Vagina (tissue), 2 donors: ENCODE measurements at regions not wholly inside any gene's neighbourhood (a gene's known extent, or its start where the extent isn't known, plus 50 kb on each side); places are given as distances from the start of the nearest gene placed in this dataset.

Experiments
- DNase-seq, 2 donors: peaks; one replicate each; pipeline ENCODE4 v3.0.0-alpha.2; 2017; ENCODE audit errors: extremely low spot score in 2 of 2
- H3K27ac ChIP-seq: fragments of 200-600 bp; sonication (generic); one replicate; pipeline ENCODE4 v1.5.1; 2019
- H3K27me3 ChIP-seq: fragments of 200-600 bp; sonication (generic); one replicate; pipeline ENCODE4 v1.5.1; 2019
- H3K36me3 ChIP-seq, 2 donors: fragments of 200-600 bp; sonication (generic); one replicate each; pipeline ENCODE4 v1.5.1; 2017 to 2019
- H3K4me1 ChIP-seq: fragments of 200-600 bp; sonication (generic); one replicate; pipeline ENCODE4 v1.5.1; 2019
- H3K4me3 ChIP-seq, 2 donors: fragments of 200-600 bp; sonication (generic); 1 replicate in 1 of 2; 2 replicates in 1 of 2; pipeline ENCODE4 v1.5.1; 2016 to 2019
- H3K9me3 ChIP-seq: fragments of 200-600 bp; sonication (generic); one replicate; pipeline ENCODE4 v1.5.1; 2019
- CTCF ChIP-seq, 3 experiments: fragments of 450-650 bp in 2 of 3; fragments of 200-600 bp in 1 of 3; sonication (generic) in 1 of 3; IDR thresholded peaks; one replicate each; pipeline ENCODE4 v1.5.1; 2017 to 2019; ENCODE audit warnings: antibody characterized with exemption in 3 of 3, mild to moderate bottlenecking in 2 of 3, moderate library complexity in 2 of 3
- POLR2A ChIP-seq, 2 donors: fragments of 450-650 bp; IDR thresholded peaks; one replicate each; pipeline ENCODE4 v1.6.1; 2017; ENCODE audit warnings: antibody characterized with exemption in 2 of 2, mild to moderate bottlenecking in 2 of 2, moderate library complexity in 2 of 2
- POLR2AphosphoS5 ChIP-seq, 2 donors: sonication (generic); formaldehyde crosslinking; IDR thresholded peaks; one replicate each; pipeline ENCODE4 v1.9.0; 2017; ENCODE audit warnings: antibody characterized with exemption in 2 of 2, mild to moderate bottlenecking in 2 of 2, low read depth in 1 of 2; ENCODE audit not compliant: insufficient read depth in 1 of 2
- intact Hi-C: fragments of 100-400 bp; cut with DNase I; formaldehyde crosslinking; loops from one replicate; pipeline ENCODE4 v1.15.1; 2023

- DNase-seq, result no peak
- H3K36me3 ChIP-seq, result no peaks in the 10 kb centered on the region
- H3K27ac ChIP-seq, result peak overlapping the region; percentile 11
- no peak for TF ChIP-seq CTCF (IDR thresholded peaks at IDR 0.05)
- no peak for TF ChIP-seq POLR2A (IDR thresholded peaks at IDR 0.05)
- TF ChIP-seq POLR2AphosphoS5 (IDR thresholded peaks at IDR 0.05; ENCODE audit: insufficient read depth in 1 of 2, low read depth in 1 of 2), result no peak
- no peaks in the 10 kb centered on the region for H3K27me3 ChIP-seq
- no peaks in the 10 kb centered on the region for H3K9me3 ChIP-seq
- intact Hi-C loops, result no loop called here
- no peak overlapping the region for H3K4me3 ChIP-seq
- H3K4me1 ChIP-seq, result peaks cover 15% of the 10 kb centered on the region
Measured at GRCh38 chr1:116311756-116312680, 61.0 kb upstream of the ATP1A1 start.

GRCh38 chr1:116312681-116313069 is 60.4 kb upstream of the ATP1A1 start:
- TF ChIP-seq POLR2AphosphoS5 (IDR thresholded peaks at IDR 0.05; ENCODE audit: insufficient read depth in 1 of 2, low read depth in 1 of 2) (no peak), CTCF (IDR thresholded peaks at IDR 0.05) (no peak), POLR2A (IDR thresholded peaks at IDR 0.05) (no peak)
- Histone ChIP-seq H3K4me1 (peaks cover 15% of the 10 kb centered on the region), H3K27me3 (no peaks in the 10 kb centered on the region), H3K36me3 (no peaks in the 10 kb centered on the region), H3K9me3 (no peaks in the 10 kb centered on the region), H3K27ac (no peak overlapping the region), H3K4me3 (no peak overlapping the region)
- DNase-seq, result no peak
- intact Hi-C loops, result no loop called here

- H3K36me3 ChIP-seq, result no peaks in the 10 kb centered on the region
- H3K9me3 ChIP-seq, result no peaks in the 10 kb centered on the region
- no peak for DNase-seq
- no peak overlapping the region for H3K27ac ChIP-seq
- H3K4me1 ChIP-seq, result peaks cover 15% of the 10 kb centered on the region
- no peaks in the 10 kb centered on the region for H3K27me3 ChIP-seq
- H3K4me3 ChIP-seq, result no peak overlapping the region
- intact Hi-C loops, result no loop called here
- TF ChIP-seq POLR2AphosphoS5 (IDR thresholded peaks at IDR 0.05; ENCODE audit: insufficient read depth in 1 of 2, low read depth in 1 of 2) (no peak), POLR2A (IDR thresholded peaks at IDR 0.05) (no peak), CTCF (IDR thresholded peaks at IDR 0.05) (no peak)
Measured at GRCh38 chr1:116313776-116314175, 59.3 kb upstream of the ATP1A1 start.

- H3K4me3 ChIP-seq, result no peak overlapping the region
- no peak for DNase-seq
Measured at GRCh38 chr1:116314305-116314919, 58.6 kb upstream of the ATP1A1 start.

More at GRCh38 chr1:116314305-116314919, 58.6 kb upstream of the ATP1A1 start:
- Histone ChIP-seq H3K4me1 (peaks cover 15% of the 10 kb centered on the region), H3K36me3 (no peaks in the 10 kb centered on the region), H3K27ac (no peak overlapping the region), H3K9me3 (no peaks in the 10 kb centered on the region), H3K27me3 (no peaks in the 10 kb centered on the region)
- intact Hi-C loops, result no loop called here
- no peak for TF ChIP-seq POLR2A (IDR thresholded peaks at IDR 0.05)
- TF ChIP-seq POLR2AphosphoS5 (IDR thresholded peaks at IDR 0.05; ENCODE audit: insufficient read depth in 1 of 2, low read depth in 1 of 2), result no peak
- TF ChIP-seq CTCF (IDR thresholded peaks at IDR 0.05), result no peak
